Ishikawa (cell line): ENCODE measurements at regions not wholly inside any gene's neighbourhood (a gene's known extent, or its start where the extent isn't known, plus 50 kb on each side); places are given as distances from the start of the nearest gene placed in this dataset.

Experiments
- CEBPB ChIP-seq: IDR thresholded peaks from 2 replicates; pipeline ENCODE4 v1.6.1; 2012
- CREB1 ChIP-seq: IDR thresholded peaks from 2 replicates; pipeline ENCODE4 v1.6.1; 2012; ENCODE audit warnings: low read depth
- EGR1 ChIP-seq: IDR thresholded peaks from 2 replicates; pipeline ENCODE4 v1.6.1; 2012
- EP300 ChIP-seq: IDR thresholded peaks from 2 replicates; pipeline ENCODE4 v1.6.1; 2012; ENCODE audit warnings: borderline replicate concordance
- FOXM1 ChIP-seq: IDR thresholded peaks from 2 replicates; pipeline ENCODE4 v1.6.1; 2012; ENCODE audit warnings: low read depth, borderline replicate concordance
- NFIC ChIP-seq: IDR thresholded peaks from 2 replicates; pipeline ENCODE4 v1.6.1; 2012
- RAD21 ChIP-seq: IDR thresholded peaks from 2 replicates; pipeline ENCODE4 v1.6.1; 2012; ENCODE audit warnings: low read depth
- TAF1 ChIP-seq: IDR thresholded peaks from 2 replicates; pipeline ENCODE4 v1.6.1; 2012; ENCODE audit warnings: low read depth, mild to moderate bottlenecking
- TCF12 ChIP-seq: IDR thresholded peaks from 2 replicates; pipeline ENCODE4 v1.6.1; 2012; ENCODE audit warnings: low read depth
- TEAD4 ChIP-seq: IDR thresholded peaks from 2 replicates; pipeline ENCODE4 v1.6.1; 2012
- USF1 ChIP-seq: IDR thresholded peaks from 2 replicates; pipeline ENCODE4 v1.6.1; 2012
- YY1 ChIP-seq: IDR thresholded peaks from 2 replicates; pipeline ENCODE4 v1.6.1; 2012; ENCODE audit warnings: low read depth
- ZBTB7A ChIP-seq: IDR thresholded peaks from 2 replicates; pipeline ENCODE4 v1.6.1; 2012; ENCODE audit warnings: low read depth
- TF ChIP-seq, protein P1 (sequence below): IDR thresholded peaks from 2 replicates; pipeline ENCODE4 v1.6.1; 2012
- TF ChIP-seq, protein P2 (sequence below): IDR thresholded peaks from 2 replicates; pipeline ENCODE4 v1.6.1; 2012; ENCODE audit warnings: low read depth, mild to moderate bottlenecking

GRCh38 chr19:30159636-30160035 lies 212.5 kb upstream of the ZNF536 start:
- TF ChIP-seq EP300 (no peak), TCF12 (no peak), USF1 (no peak), CREB1 (no peak), YY1 (no peak), TEAD4 (no peak), FOXM1 (no peak), RAD21 (no peak)
- TF ChIP-seq, protein P1, sequence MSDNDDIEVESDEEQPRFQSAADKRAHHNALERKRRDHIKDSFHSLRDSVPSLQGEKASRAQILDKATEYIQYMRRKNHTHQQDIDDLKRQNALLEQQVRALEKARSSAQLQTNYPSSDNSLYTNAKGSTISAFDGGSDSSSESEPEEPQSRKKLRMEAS, result no peak

DNA sequence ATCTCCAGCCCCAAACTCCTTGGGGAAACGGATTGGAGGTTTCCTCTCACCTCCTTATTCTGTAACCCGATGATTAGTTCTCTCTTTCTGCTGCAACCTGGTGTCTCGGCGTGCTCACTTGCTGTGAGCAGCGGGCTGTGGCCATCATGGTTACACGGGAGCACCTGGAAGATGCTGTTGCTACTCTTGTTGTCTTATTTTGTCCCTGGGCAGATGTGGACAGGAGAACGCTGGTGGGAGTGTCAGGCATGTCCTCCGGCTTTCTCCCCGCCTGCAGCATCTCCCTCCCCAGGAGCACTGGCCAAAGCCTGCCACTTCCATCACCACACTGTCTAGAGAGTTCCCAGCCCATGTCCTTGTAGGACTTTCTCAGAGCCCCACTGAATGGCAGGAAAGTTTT lies 211.8 kb upstream of the ZNF536 start:
- TF ChIP-seq USF1 (no peak), TCF12 (no peak)
- TF ChIP-seq, protein P2, sequence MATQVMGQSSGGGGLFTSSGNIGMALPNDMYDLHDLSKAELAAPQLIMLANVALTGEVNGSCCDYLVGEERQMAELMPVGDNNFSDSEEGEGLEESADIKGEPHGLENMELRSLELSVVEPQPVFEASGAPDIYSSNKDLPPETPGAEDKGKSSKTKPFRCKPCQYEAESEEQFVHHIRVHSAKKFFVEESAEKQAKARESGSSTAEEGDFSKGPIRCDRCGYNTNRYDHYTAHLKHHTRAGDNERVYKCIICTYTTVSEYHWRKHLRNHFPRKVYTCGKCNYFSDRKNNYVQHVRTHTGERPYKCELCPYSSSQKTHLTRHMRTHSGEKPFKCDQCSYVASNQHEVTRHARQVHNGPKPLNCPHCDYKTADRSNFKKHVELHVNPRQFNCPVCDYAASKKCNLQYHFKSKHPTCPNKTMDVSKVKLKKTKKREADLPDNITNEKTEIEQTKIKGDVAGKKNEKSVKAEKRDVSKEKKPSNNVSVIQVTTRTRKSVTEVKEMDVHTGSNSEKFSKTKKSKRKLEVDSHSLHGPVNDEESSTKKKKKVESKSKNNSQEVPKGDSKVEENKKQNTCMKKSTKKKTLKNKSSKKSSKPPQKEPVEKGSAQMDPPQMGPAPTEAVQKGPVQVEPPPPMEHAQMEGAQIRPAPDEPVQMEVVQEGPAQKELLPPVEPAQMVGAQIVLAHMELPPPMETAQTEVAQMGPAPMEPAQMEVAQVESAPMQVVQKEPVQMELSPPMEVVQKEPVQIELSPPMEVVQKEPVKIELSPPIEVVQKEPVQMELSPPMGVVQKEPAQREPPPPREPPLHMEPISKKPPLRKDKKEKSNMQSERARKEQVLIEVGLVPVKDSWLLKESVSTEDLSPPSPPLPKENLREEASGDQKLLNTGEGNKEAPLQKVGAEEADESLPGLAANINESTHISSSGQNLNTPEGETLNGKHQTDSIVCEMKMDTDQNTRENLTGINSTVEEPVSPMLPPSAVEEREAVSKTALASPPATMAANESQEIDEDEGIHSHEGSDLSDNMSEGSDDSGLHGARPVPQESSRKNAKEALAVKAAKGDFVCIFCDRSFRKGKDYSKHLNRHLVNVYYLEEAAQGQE, result no peak

DNA sequence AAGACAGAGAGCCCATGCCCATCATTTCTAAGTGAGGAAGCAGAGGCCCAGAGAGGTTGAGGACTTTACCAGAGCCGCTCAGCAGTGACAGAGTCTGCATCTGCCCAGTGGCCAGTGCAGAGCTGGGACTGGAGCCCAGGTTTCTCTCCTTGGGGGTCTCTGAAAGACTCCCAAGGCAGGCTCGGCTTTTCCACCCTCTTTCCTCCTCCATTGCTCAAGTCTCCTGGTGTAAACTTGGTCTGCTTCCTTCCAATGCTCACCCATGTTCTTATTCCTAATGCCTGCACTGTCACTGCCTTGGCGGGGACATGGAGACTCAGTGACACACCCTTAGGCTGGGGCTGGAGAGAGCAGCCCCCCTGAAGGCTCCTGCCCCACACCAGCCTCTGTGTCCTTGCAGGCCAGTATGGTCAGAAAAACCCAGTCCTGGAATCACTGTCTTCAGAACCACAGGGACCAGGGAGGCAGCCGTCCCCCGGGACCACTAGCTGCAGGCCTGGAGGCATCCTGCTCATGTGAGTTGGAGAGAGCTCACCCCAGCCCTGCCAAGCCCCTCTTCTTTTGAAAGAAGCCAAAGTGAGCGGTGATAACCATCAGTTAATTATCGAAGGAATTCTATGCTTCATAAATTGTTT lies 211.0 kb upstream of the ZNF536 start:
- no peak for TF ChIP-seq TCF12
- no peak for TF ChIP-seq EP300
- no peak for TF ChIP-seq RAD21
- no peak for TF ChIP-seq ZBTB7A
- no peak for TF ChIP-seq TAF1
- TF ChIP-seq, protein P2, result no peak
- no peak for TF ChIP-seq TEAD4
- no peak for TF ChIP-seq FOXM1
- TF ChIP-seq CREB1, result no peak
- no peak for TF ChIP-seq USF1
- TF ChIP-seq, protein P1, result no peak
- TF ChIP-seq NFIC, result no peak
- no peak for TF ChIP-seq CEBPB
- no peak for TF ChIP-seq YY1

GRCh38 chr19:30161770-30162169 lies 210.4 kb upstream of the ZNF536 start:
- no peak for TF ChIP-seq EGR1
- no peak for TF ChIP-seq TCF12
- no peak for TF ChIP-seq RAD21
- no peak for TF ChIP-seq EP300
- TF ChIP-seq, protein P2, result no peak
- no peak for TF ChIP-seq ZBTB7A
- TF ChIP-seq TAF1, result no peak
- TF ChIP-seq CREB1, result no peak
- TF ChIP-seq TEAD4, result no peak
- no peak for TF ChIP-seq FOXM1
- TF ChIP-seq NFIC, result no peak
- no peak for TF ChIP-seq USF1
- no peak for TF ChIP-seq CEBPB
- no peak for TF ChIP-seq YY1
- TF ChIP-seq, protein P1, result no peak
